Bronchial epithelial cell (primary cell): ENCODE measurements at regions not wholly inside any gene's neighbourhood (a gene's known extent, or its start where the extent isn't known, plus 50 kb on each side); places are given as distances from the start of the nearest gene placed in this dataset.

Experiments
- DNase-seq: peaks from one replicate; pipeline ENCODE4 v3.0.0-alpha.2; 2010; ENCODE audit warnings: low read depth
- FAIRE-seq: peaks from 2 replicates; lab custom pipeline; 2011; peaks lifted over from hg19 to GRCh38; lab: Jason Lieb, UNC
- H3K27me3 ChIP-seq: 2 replicates; pipeline ENCODE4 v1.5.1; 2011; ENCODE audit warnings: low read length; ENCODE audit not compliant: control insufficient read depth, insufficient read depth
- H3K36me3 ChIP-seq: 2 replicates; pipeline ENCODE4 v1.5.1; 2011; ENCODE audit warnings: low read length; ENCODE audit not compliant: control insufficient read depth, insufficient read depth
- H3K4me3 ChIP-seq: 2 replicates; pipeline ENCODE4 v1.5.1; 2011; ENCODE audit warnings: mild to moderate bottlenecking, low read depth, low read length, control low read depth
- CTCF ChIP-seq: IDR thresholded peaks from 2 replicates; pipeline ENCODE4 v1.5.1; 2011; ENCODE audit warnings: mild to moderate bottlenecking, moderate library complexity, low read length, control low read depth, inconsistent platforms; ENCODE audit not compliant: insufficient read depth, severe bottlenecking

- no peak overlapping the region for H3K4me3 ChIP-seq
- FAIRE-seq (no peak), DNase-seq (no peak)
- TF ChIP-seq CTCF: no peak
- H3K36me3 ChIP-seq: no peaks in the 10 kb centered on the region
- no peaks in the 10 kb centered on the region for H3K27me3 ChIP-seq
Observed at GRCh38 chr2:181161615-181162014, 181.2 kb downstream of the UBE2E3 start.

GRCh38 chr2:181163139-181163538, 182.7 kb downstream of the UBE2E3 start:
- no peaks in the 10 kb centered on the region for H3K27me3 ChIP-seq
- no peak for TF ChIP-seq CTCF
- FAIRE-seq (no peak), DNase-seq (no peak)
- H3K4me3 ChIP-seq: no peak overlapping the region
- H3K36me3 ChIP-seq: no peaks in the 10 kb centered on the region

- Histone ChIP-seq H3K4me3 (no peak overlapping the region), H3K27me3 (no peaks in the 10 kb centered on the region), H3K36me3 (no peaks in the 10 kb centered on the region)
- FAIRE-seq: no peak
- no peak for TF ChIP-seq CTCF
- DNase-seq: no peak
Observed at GRCh38 chr2:181163691-181164090, 183.3 kb downstream of the UBE2E3 start.

- H3K4me3 ChIP-seq: no peak overlapping the region
- no peak for FAIRE-seq
- TF ChIP-seq CTCF: no peak
- DNase-seq: no peak
- H3K36me3 ChIP-seq: no peaks in the 10 kb centered on the region
- H3K27me3 ChIP-seq: no peaks in the 10 kb centered on the region
Observed at GRCh38 chr2:181164699-181165098, 184.3 kb downstream of the UBE2E3 start.

DNA sequence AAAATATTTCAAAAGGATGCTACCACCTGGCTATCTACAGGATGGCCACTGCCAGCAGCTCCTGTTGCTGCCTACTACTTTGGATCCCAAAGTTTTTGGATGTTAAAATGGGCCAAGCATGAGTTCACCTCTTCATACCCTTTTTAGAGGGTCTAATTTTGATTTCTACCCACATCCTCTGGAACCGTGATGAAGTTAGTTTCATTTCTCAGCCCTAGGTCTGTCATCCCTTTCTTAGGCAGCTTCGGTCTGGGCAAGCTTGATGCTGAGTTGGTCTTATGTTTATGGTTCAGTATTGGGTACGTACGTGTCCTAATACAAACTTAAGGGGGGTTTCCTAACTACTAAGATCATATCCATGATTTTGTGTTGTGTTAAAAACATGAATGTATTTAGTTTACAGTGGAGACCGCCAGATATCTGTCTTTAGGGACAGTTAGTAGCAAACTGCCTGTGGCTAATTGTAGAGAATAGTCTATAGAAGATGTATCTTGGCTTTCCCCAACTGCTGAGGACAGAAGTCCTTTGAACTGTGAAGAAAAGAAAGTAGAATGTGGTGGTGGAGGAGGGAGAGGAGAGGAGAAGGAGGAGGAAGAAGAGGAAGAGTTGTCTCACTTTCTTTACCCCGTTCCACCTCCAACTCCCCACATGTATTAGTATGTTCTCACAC, 184.9 kb downstream of the UBE2E3 start:
- FAIRE-seq (no peak), DNase-seq (no peak)
- H3K36me3 ChIP-seq: no peaks in the 10 kb centered on the region
- TF ChIP-seq CTCF: no peak
- no peak overlapping the region for H3K4me3 ChIP-seq
- H3K27me3 ChIP-seq: no peaks in the 10 kb centered on the region

DNA sequence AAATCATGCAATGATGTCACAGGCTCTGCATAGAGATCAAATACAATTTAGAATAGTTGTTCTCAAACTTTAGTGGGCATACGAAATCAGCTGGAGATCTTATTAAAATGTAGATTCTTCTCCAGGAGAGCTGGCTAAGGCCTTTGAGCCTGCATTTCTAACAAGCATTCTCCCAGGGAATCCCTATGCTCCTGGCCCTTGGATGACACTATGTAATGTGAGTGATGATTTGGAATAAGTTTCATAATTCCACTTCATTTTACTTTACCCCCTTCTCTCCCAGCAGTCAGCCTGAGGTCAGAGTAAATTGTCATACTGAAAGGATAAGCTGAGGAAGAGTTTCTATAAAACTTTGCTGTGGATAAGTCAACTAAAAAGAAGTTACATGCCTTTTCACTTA, 189.1 kb downstream of the UBE2E3 start:
- no peak for DNase-seq
- no peak for TF ChIP-seq CTCF
- no peak for FAIRE-seq
- H3K4me3 ChIP-seq: no peak overlapping the region
- no peaks in the 10 kb centered on the region for H3K27me3 ChIP-seq
- no peaks in the 10 kb centered on the region for H3K36me3 ChIP-seq
